ENCODE measurements at regions not wholly inside any gene's neighbourhood (a gene's known extent, or its start where the extent isn't known, plus 50 kb on each side); places are given as distances from the start of the nearest gene placed in this dataset.
"Not testable (repeated sequence)": the region's sequence is repeated elsewhere in the genome, so short reads cannot be mapped to it uniquely, and the experiment has no call there.

- DNase-seq (ENCODE audit: low spot score) = no peak
- no peaks in the 10 kb centered on the region for H3K36me3 Mint-ChIP-seq (ENCODE audit: low read depth)
- peaks cover 4% of the 10 kb centered on the region for H3K9me3 Mint-ChIP-seq
- no peak overlapping the region for H3K27ac Mint-ChIP-seq
- peaks cover 7% of the 10 kb centered on the region for H3K27me3 Mint-ChIP-seq (ENCODE audit: insufficient read depth)
- H3K4me3 Mint-ChIP-seq = no peak overlapping the region
- H3K4me1 Mint-ChIP-seq (ENCODE audit: low read depth) = peaks cover 1% of the 10 kb centered on the region
- intact Hi-C loops (cut with micrococcal nuclease) = no loop called here
Measured at GRCh38 chr12:67535971-67536370, 112.6 kb upstream of the DYRK2 start.

GRCh38 chr12:67539329-67539728 lies 109.2 kb upstream of the DYRK2 start:
- H3K36me3 Mint-ChIP-seq (ENCODE audit: low read depth) = no peaks in the 10 kb centered on the region
- DNase-seq (ENCODE audit: low spot score) = no peak
- H3K4me3 Mint-ChIP-seq = no peak overlapping the region
- peaks cover 13% of the 10 kb centered on the region for H3K4me1 Mint-ChIP-seq (ENCODE audit: low read depth)
- peaks cover 4% of the 10 kb centered on the region for H3K9me3 Mint-ChIP-seq
- H3K27me3 Mint-ChIP-seq (ENCODE audit: insufficient read depth) = peaks cover 3% of the 10 kb centered on the region
- no peak overlapping the region for H3K27ac Mint-ChIP-seq
- intact Hi-C loops (cut with micrococcal nuclease) = no loop called here

- no peak overlapping the region for H3K4me3 Mint-ChIP-seq
Measured at GRCh38 chr12:67539946-67540345, 108.6 kb upstream of the DYRK2 start.

GRCh38 chr12:67540920-67541624 lies 107.5 kb upstream of the DYRK2 start:
- no peaks in the 10 kb centered on the region for H3K36me3 Mint-ChIP-seq (ENCODE audit: low read depth)
- no peaks in the 10 kb centered on the region for H3K27me3 Mint-ChIP-seq (ENCODE audit: insufficient read depth)
- DNase-seq (ENCODE audit: low spot score) = no peak
- H3K4me3 Mint-ChIP-seq = no peak overlapping the region
- no peak overlapping the region for H3K27ac Mint-ChIP-seq
- no peaks in the 10 kb centered on the region for H3K9me3 Mint-ChIP-seq
- H3K4me1 Mint-ChIP-seq (ENCODE audit: low read depth) = peaks cover 13% of the 10 kb centered on the region
- intact Hi-C loops (cut with micrococcal nuclease) = no loop called here

More at GRCh38 chr12:67539946-67540345, 108.6 kb upstream of the DYRK2 start:
- H3K4me1 Mint-ChIP-seq (ENCODE audit: low read depth) = peaks cover 13% of the 10 kb centered on the region
- no peaks in the 10 kb centered on the region for H3K9me3 Mint-ChIP-seq
- H3K27me3 Mint-ChIP-seq (ENCODE audit: insufficient read depth) = no peaks in the 10 kb centered on the region
- no peak for DNase-seq (ENCODE audit: low spot score)
- H3K27ac Mint-ChIP-seq = no peak overlapping the region
- intact Hi-C loops (cut with micrococcal nuclease) = no loop called here
- no peaks in the 10 kb centered on the region for H3K36me3 Mint-ChIP-seq (ENCODE audit: low read depth)

- Mint-ChIP-seq H3K4me3 (no peak overlapping the region), H3K27me3 (ENCODE audit: insufficient read depth) (no peaks in the 10 kb centered on the region), H3K27ac (no peak overlapping the region), H3K4me1 (ENCODE audit: low read depth) (peaks cover 13% of the 10 kb centered on the region), H3K9me3 (no peaks in the 10 kb centered on the region), H3K36me3 (ENCODE audit: low read depth) (no peaks in the 10 kb centered on the region)
- DNase-seq (ENCODE audit: low spot score) = no peak
- intact Hi-C loops (cut with micrococcal nuclease) = no loop called here
Measured at GRCh38 chr12:67541625-67541991, 106.9 kb upstream of the DYRK2 start.

DNA sequence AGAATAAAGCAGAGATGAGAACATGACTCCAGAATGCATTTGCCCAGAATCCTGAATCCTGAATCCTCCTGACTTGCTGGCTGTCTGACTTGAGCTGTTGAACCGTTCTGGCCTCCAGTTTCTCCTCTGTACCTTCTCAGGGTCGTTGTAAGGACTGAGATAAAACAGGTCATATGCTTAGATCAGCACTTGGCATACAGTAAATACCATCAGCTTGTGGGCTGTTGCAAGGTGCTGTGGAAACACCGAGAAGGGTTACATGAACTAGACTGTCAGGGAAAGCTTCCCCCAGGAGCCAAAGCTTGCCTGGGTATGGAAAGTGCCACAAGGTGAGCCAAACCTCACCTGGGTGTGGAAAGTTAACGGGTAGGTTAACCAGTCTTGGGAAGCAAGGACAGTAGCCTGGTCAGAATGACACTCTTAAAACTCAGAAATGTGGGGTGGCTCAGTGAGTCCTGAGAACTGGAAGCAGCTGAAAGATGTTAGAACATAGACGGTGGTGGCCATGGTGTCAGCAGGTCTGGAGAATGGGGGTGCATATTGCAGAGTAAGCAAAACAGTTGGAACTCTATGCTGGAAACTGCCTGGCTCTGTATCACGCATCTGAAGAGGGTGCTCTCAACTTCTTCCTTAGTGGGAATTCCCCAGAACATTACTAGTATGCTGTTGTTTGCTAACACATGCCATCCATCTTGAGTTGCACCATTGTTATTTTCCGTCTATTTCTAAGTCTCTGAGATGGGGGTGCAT lies 105.3 kb upstream of the DYRK2 start:
- Mint-ChIP-seq H3K27me3 (ENCODE audit: insufficient read depth) (peaks cover 5% of the 10 kb centered on the region), H3K4me1 (ENCODE audit: low read depth) (peaks cover 13% of the 10 kb centered on the region), H3K9me3 (no peaks in the 10 kb centered on the region), H3K27ac (no peak overlapping the region), H3K36me3 (ENCODE audit: low read depth) (no peaks in the 10 kb centered on the region), H3K4me3 (no peak overlapping the region)
- intact Hi-C loops (cut with micrococcal nuclease) = no loop called here
- DNase-seq (ENCODE audit: low spot score) = no peak

DNA sequence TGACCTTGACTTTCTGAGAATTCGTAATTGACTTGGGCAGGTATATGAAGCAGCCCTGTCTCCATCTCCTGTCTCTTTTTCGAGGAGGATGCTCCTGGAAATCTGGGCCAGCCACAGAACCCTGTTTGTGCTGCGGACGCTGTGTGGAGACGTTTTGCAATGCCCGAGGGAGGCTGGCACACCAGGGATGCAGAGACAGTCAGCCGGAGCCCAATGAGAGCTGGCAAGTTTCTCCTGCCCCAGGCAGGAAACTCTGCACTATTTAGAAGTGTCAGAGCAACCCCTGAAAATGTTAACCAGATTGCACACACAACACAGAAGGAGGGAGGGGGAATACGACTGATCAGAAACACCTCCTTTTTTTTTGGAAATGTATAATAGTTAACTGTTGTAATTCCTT lies 103.2 kb upstream of the DYRK2 start:
- intact Hi-C loops (cut with micrococcal nuclease) = no loop called here
- Mint-ChIP-seq H3K27me3 (ENCODE audit: insufficient read depth) (peaks cover 5% of the 10 kb centered on the region), H3K36me3 (ENCODE audit: low read depth) (no peaks in the 10 kb centered on the region)

DNA sequence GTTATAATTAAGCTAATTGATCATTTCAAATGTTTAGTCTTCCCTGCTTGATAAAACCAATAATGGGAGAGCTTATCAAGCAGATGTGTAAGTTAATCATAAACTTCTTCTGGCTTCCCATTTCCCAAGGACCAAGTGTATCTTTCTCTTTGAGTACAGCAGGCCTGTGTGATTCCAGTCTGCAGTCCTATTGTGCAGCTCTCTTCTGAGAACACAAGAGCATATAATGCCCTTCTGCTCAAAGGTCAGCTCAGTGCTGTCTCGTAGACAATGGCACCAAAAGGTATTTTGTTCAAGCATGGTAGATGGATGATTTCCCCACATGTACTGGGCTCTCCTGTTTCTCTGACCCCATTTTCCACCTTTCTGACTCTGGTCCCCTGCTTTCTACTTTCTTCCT lies 101.8 kb upstream of the DYRK2 start:
- DNase-seq (ENCODE audit: low spot score) = no peak
- H3K4me3 Mint-ChIP-seq = no peak overlapping the region
- H3K36me3 Mint-ChIP-seq (ENCODE audit: low read depth) = peaks cover 2% of the 10 kb centered on the region
- H3K4me1 Mint-ChIP-seq (ENCODE audit: low read depth) = peaks cover 8% of the 10 kb centered on the region
- peaks cover 11% of the 10 kb centered on the region for H3K27me3 Mint-ChIP-seq (ENCODE audit: insufficient read depth)
- peaks cover 16% of the 10 kb centered on the region for H3K9me3 Mint-ChIP-seq
- H3K27ac Mint-ChIP-seq = no peak overlapping the region
- intact Hi-C loops (cut with micrococcal nuclease) = no loop called here

More for the DNA sequence above, 103.2 kb upstream of the DYRK2 start:
- Mint-ChIP-seq H3K27ac (no peak overlapping the region), H3K9me3 (peaks cover 1% of the 10 kb centered on the region), H3K4me1 (ENCODE audit: low read depth) (peaks cover 13% of the 10 kb centered on the region), H3K4me3 (no peak overlapping the region)
- DNase-seq (ENCODE audit: low spot score) = no peak

DNA sequence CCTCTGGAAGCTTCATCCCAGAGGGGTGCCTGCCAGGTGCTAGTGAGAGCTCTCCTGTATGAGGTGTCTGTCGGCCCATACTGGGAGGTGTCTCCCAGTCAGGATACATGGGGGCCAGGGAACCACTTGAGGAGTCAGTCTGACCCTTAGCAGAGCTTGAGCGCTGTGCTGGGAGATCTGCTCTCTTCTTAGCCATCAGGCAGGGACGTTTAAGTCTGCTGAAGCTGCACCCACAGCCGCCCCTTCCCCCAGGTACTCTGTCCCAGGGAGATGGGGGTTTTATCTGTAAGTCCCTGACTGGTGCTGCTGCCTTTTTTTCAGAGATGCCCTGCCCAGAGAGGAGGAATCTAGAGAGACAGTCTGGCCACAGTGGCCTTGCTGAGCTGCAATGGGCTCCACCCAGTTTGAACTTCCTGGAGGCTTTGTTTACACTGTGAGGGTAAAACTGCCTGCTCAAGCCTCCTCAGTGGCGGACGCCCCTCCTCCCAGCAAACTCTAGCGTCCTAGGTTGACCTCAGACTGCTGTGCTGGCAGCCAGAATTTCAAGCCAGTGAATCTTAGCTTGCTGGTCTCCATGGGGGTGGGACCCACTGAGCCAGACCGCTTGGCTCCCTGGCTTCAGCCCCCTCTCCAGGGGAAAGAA lies 93.3 kb upstream of the DYRK2 start:
- H3K36me3 Mint-ChIP-seq (ENCODE audit: low read depth); H3K27me3 Mint-ChIP-seq (ENCODE audit: insufficient read depth); H3K4me3 Mint-ChIP-seq; H3K27ac Mint-ChIP-seq; intact Hi-C loops (cut with micrococcal nuclease); H3K4me1 Mint-ChIP-seq (ENCODE audit: low read depth): not testable (repeated sequence)
- H3K9me3 Mint-ChIP-seq = peaks cover 21% of the 10 kb centered on the region
- peak; percentile 26 for DNase-seq (ENCODE audit: low spot score)

- intact Hi-C loops (cut with micrococcal nuclease) = no loop called here
Measured at GRCh38 chr12:67558775-67559174, 89.8 kb upstream of the DYRK2 start.

DNA sequence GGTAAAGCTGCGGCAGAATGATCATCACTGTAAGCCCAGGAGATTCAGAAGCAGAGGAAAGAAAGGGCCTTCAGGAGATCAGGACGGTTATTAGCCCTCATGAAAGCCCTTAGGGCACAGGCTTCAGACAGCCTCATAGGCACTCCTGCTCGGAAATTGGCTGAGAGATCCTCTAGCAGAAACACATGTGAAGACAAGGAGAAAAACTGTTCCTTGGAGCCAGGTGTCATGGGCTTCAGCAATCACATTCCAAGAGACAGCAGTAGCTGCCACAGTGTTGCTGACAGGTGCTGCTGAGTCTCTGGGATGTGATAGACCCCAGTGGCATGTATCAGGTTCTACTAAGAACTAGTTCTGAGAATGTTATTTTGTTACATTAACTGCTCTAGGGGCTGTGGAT lies 88.8 kb upstream of the DYRK2 start:
- H3K4me1 Mint-ChIP-seq (ENCODE audit: low read depth) = no peaks in the 10 kb centered on the region

More at GRCh38 chr12:67558775-67559174, 89.8 kb upstream of the DYRK2 start:
- H3K36me3 Mint-ChIP-seq (ENCODE audit: low read depth) = peaks cover 2% of the 10 kb centered on the region
- H3K27ac Mint-ChIP-seq = no peak overlapping the region
- peaks cover 4% of the 10 kb centered on the region for H3K27me3 Mint-ChIP-seq (ENCODE audit: insufficient read depth)
- H3K4me3 Mint-ChIP-seq = no peak overlapping the region
- no peaks in the 10 kb centered on the region for H3K4me1 Mint-ChIP-seq (ENCODE audit: low read depth)
- H3K9me3 Mint-ChIP-seq = peaks cover 26% of the 10 kb centered on the region
- DNase-seq (ENCODE audit: low spot score) = no peak

DNA sequence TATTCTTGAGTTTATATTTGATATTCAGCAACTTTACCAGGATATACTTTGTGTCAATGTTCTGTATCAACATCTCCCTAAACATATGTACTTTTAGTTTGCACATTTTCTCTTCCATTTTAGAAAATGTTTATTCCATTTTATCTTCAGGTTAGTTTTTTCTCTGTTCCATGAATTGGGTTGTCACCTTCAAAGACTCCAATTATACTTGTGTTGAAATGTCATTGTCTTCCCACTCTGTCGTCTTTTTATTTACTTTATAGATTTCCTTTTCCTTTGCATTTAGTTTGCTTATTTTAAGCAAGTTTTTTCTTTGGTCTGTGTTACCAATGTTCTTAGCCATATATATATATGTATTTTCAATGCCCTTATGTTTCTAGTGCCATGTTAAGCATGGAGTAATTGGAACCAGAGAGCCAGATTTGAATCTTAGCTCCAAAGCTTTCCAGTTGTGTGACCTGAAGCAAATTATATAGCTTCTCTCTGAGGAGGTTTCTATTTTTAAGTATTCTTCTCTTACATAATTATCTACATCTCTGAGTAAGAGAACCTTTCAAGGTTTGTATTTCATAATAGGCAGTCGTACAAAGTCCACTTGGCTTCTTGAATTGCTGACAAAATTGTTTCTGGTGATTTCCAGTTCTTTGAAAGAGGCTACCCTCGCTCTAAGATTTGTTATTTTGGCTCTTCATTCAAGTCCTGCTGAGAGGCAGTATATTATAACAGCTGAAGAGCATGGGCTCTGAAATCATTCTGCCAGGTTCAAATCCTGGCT lies 85.8 kb upstream of the DYRK2 start:
- Mint-ChIP-seq H3K4me3 (no peak overlapping the region), H3K9me3 (peaks cover 46% of the 10 kb centered on the region), H3K36me3 (ENCODE audit: low read depth) (no peaks in the 10 kb centered on the region), H3K4me1 (ENCODE audit: low read depth) (no peaks in the 10 kb centered on the region), H3K27ac (no peak overlapping the region), H3K27me3 (ENCODE audit: insufficient read depth) (peaks cover 8% of the 10 kb centered on the region)
- no peak for DNase-seq (ENCODE audit: low spot score)
- intact Hi-C loops (cut with micrococcal nuclease) = no loop called here

More for the DNA sequence above, 88.8 kb upstream of the DYRK2 start:
- intact Hi-C loops (cut with micrococcal nuclease) = no loop called here
- H3K27ac Mint-ChIP-seq = no peak overlapping the region
- peaks cover 4% of the 10 kb centered on the region for H3K27me3 Mint-ChIP-seq (ENCODE audit: insufficient read depth)
- peaks cover 32% of the 10 kb centered on the region for H3K9me3 Mint-ChIP-seq
- H3K36me3 Mint-ChIP-seq (ENCODE audit: low read depth) = peaks cover 1% of the 10 kb centered on the region
- no peak overlapping the region for H3K4me3 Mint-ChIP-seq
- DNase-seq (ENCODE audit: low spot score) = no peak

Data from activated T-helper 1 cell treated with anti-CD3 and anti-CD28 coated beads, Interleukin-12 subunit alpha, Interleukin-12 subunit beta, Interleukin-2, Interleukin-4 antibody, amounts not matched to agents 30 ng/mL and 10 ng/mL and 1 ng/mL, durations not matched to agents 14 hours and 24 hours and 36 hours (primary cell).